Right atrium auricular region (tissue), 2 donors: ENCODE measurements at regions not wholly inside any gene's neighbourhood (a gene's known extent, or its start where the extent isn't known, plus 50 kb on each side); places are given as distances from the start of the nearest gene placed in this dataset.
"Not testable (repeated sequence)": the region's sequence is repeated elsewhere in the genome, so short reads cannot be mapped to it uniquely, and the experiment has no call there.

Experiments
- DNase-seq: peaks from one replicate; pipeline ENCODE4 v3.0.0-alpha.2; 2019; ENCODE audit warnings: low spot score
- H3K27ac ChIP-seq, 2 donors: fragments of 200-600 bp; sonication (generic); 1 replicate in 1 of 2; 2 replicates in 1 of 2; pipeline ENCODE4 v1.5.1; 2016 to 2019
- H3K27me3 ChIP-seq, 2 donors: fragments of 200-600 bp; sonication (generic); one replicate each; pipeline versions ENCODE4 v1.5.1 to v1.6.0; 2017 to 2019
- H3K36me3 ChIP-seq: fragments of 200-600 bp; sonication (generic); one replicate; pipeline ENCODE4 v1.5.1; 2016
- H3K4me1 ChIP-seq, 2 donors: fragments of 200-600 bp; sonication (generic); one replicate each; pipeline versions ENCODE4 v1.5.1 to v1.6.0; 2017 to 2019
- H3K4me3 ChIP-seq, 2 donors: fragments of 200-600 bp; sonication (generic); 1 replicate in 1 of 2; 2 replicates in 1 of 2; pipeline ENCODE4 v1.5.1; 2017 to 2019; ENCODE audit warnings: mild to moderate bottlenecking in 1 of 2, moderate library complexity in 1 of 2
- H3K9me3 ChIP-seq, 2 donors: fragments of 200-600 bp; sonication (generic); one replicate each; pipeline ENCODE4 v1.5.1; 2019
- CTCF ChIP-seq, 2 donors: fragments of 200-600 bp; sonication (generic); IDR thresholded peaks; one replicate each; pipeline ENCODE4 v1.5.1; 2019; ENCODE audit warnings: antibody characterized with exemption in 2 of 2

- H3K4me3 ChIP-seq, result no peak overlapping the region
- TF ChIP-seq CTCF (IDR thresholded peaks at IDR 0.05), result no peak
- H3K36me3 ChIP-seq, result no peaks in the 10 kb centered on the region
- no peak for DNase-seq
- no peaks in the 10 kb centered on the region for H3K27me3 ChIP-seq
- H3K27ac ChIP-seq, result no peak overlapping the region
- no peaks in the 10 kb centered on the region for H3K9me3 ChIP-seq
- H3K4me1 ChIP-seq, result no peaks in the 10 kb centered on the region
Measured at GRCh38 chr9:80994892-80995291, 694.5 kb downstream of the TLE1 start.

- not testable (repeated sequence) for H3K27ac ChIP-seq, H3K4me1 ChIP-seq, DNase-seq, H3K36me3 ChIP-seq, H3K4me3 ChIP-seq, H3K27me3 ChIP-seq, H3K9me3 ChIP-seq
Measured at GRCh38 chr9:80985595-80985994, 703.8 kb downstream of the TLE1 start.

GRCh38 chr9:80976403-80976802 lies 712.9 kb downstream of the TLE1 start:
- peaks cover 0 to 24% of the 10 kb centered on the region in 2 donors for H3K9me3 ChIP-seq
- no peaks in the 10 kb centered on the region for H3K27me3 ChIP-seq
- no peaks in the 10 kb centered on the region for H3K36me3 ChIP-seq
- DNase-seq, result no peak
- TF ChIP-seq CTCF (IDR thresholded peaks at IDR 0.05), result no peak
- no peak overlapping the region for H3K27ac ChIP-seq
- no peaks in the 10 kb centered on the region for H3K4me1 ChIP-seq
- no peak overlapping the region for H3K4me3 ChIP-seq

- H3K9me3 ChIP-seq, result peaks cover 0 to 11% of the 10 kb centered on the region in 2 donors
- not testable (repeated sequence) for H3K4me3 ChIP-seq, DNase-seq, H3K27me3 ChIP-seq, H3K4me1 ChIP-seq, H3K36me3 ChIP-seq, H3K27ac ChIP-seq
Measured at GRCh38 chr9:80970377-80970776, 719.0 kb downstream of the TLE1 start.

- no peak for DNase-seq
- no peaks in the 10 kb centered on the region for H3K36me3 ChIP-seq
- H3K4me1 ChIP-seq, result no peaks in the 10 kb centered on the region
- no peaks in the 10 kb centered on the region for H3K9me3 ChIP-seq
- H3K27ac ChIP-seq, result no peak overlapping the region
- no peak for TF ChIP-seq CTCF (IDR thresholded peaks at IDR 0.05)
- no peak overlapping the region for H3K4me3 ChIP-seq
- no peaks in the 10 kb centered on the region for H3K27me3 ChIP-seq
Measured at GRCh38 chr9:80968611-80969010, 720.7 kb downstream of the TLE1 start.

- no peaks in the 10 kb centered on the region for H3K27me3 ChIP-seq
- no peaks in the 10 kb centered on the region for H3K4me1 ChIP-seq
- no peak for TF ChIP-seq CTCF (IDR thresholded peaks at IDR 0.05)
Measured at GRCh38 chr9:80964914-80965313, 724.4 kb downstream of the TLE1 start.

GRCh38 chr9:80964374-80964773 lies 725.0 kb downstream of the TLE1 start:
- H3K27me3 ChIP-seq, result no peaks in the 10 kb centered on the region
- no peak overlapping the region for H3K27ac ChIP-seq
- H3K36me3 ChIP-seq, result no peaks in the 10 kb centered on the region
- no peak for DNase-seq
- no peak overlapping the region for H3K4me3 ChIP-seq
- no peaks in the 10 kb centered on the region for H3K4me1 ChIP-seq
- no peak for TF ChIP-seq CTCF (IDR thresholded peaks at IDR 0.05)
- H3K9me3 ChIP-seq, result no peaks in the 10 kb centered on the region

More at GRCh38 chr9:80964914-80965313, 724.4 kb downstream of the TLE1 start:
- H3K27ac ChIP-seq, result no peak overlapping the region
- no peaks in the 10 kb centered on the region for H3K9me3 ChIP-seq
- no peaks in the 10 kb centered on the region for H3K36me3 ChIP-seq
- H3K4me3 ChIP-seq, result no peak overlapping the region
- DNase-seq, result no peak
